ENCODE measurements at regions not wholly inside any gene's neighbourhood (a gene's known extent, or its start where the extent isn't known, plus 50 kb on each side); places are given as distances from the start of the nearest gene placed in this dataset.

DNA sequence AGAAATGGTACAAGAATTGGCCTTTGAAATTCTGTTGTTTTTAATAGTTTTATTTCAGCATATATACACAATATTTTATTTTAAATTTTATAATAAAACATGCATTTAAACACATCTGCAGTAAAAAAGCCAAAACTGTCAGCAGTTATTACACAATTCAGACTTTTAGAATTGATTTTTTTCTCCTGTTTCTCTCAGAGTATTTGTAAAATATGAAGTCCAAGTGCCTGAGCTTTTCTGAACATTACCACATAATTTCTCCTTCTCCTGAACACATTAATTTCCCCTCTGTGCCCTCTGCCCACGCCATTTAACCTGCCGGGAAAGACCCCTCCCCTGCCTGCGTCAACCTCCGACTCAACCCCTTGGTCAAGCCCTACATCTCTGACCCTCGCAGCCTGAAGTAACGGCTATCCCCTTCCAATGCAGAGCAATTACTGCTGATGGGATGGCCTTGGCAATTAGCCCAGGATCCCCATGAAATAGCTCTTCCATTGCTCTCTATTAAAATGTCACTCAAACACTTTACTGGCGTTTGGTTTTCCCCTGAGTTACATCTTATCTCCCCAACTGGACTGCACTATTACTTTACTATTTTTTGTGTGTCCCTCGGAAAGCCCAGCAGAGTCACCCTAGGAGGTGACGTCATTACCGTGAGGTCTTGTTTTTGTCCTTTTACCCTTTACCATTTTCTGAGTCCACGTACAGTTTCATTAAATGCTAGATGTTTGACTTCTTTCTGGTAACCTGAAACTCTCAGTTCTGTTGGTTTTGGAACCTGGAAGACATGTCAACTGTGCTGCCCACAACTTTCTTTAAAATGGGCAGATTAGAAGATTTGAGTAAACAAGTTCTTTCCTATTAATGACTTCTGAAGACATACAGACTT, 146.7 kb upstream of the TAB2 start:
- TF ChIP-seq, protein P1, sequence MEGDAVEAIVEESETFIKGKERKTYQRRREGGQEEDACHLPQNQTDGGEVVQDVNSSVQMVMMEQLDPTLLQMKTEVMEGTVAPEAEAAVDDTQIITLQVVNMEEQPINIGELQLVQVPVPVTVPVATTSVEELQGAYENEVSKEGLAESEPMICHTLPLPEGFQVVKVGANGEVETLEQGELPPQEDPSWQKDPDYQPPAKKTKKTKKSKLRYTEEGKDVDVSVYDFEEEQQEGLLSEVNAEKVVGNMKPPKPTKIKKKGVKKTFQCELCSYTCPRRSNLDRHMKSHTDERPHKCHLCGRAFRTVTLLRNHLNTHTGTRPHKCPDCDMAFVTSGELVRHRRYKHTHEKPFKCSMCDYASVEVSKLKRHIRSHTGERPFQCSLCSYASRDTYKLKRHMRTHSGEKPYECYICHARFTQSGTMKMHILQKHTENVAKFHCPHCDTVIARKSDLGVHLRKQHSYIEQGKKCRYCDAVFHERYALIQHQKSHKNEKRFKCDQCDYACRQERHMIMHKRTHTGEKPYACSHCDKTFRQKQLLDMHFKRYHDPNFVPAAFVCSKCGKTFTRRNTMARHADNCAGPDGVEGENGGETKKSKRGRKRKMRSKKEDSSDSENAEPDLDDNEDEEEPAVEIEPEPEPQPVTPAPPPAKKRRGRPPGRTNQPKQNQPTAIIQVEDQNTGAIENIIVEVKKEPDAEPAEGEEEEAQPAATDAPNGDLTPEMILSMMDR (IDR thresholded peaks at IDR 0.05; ENCODE audit: low read depth, low read length) = no peak
- TF ChIP-seq EZH2phosphoT487 (IDR thresholded peaks at IDR 0.05; ENCODE audit: low read depth) = no peak
- Histone ChIP-seq H3K4me3 (ENCODE audit: low read length) (no peak overlapping the region), H2AFZ (ENCODE audit: low read depth, low read length) (no peak overlapping the region), H3K79me2 (ENCODE audit: low read length) (no peaks in the 10 kb centered on the region), H3K27ac (ENCODE audit: low read length) (no peak overlapping the region), H3K27me3 (ENCODE audit: low read depth, low read length) (no peaks in the 10 kb centered on the region), H3K4me1 (ENCODE audit: low read length) (no peaks in the 10 kb centered on the region), H3K9ac (ENCODE audit: low read length) (no peak overlapping the region), H3K4me2 (ENCODE audit: low read length) (no peak overlapping the region), H3K36me3 (replicated peaks; ENCODE audit: low read depth, low read length) (no peaks in the 10 kb centered on the region), H4K20me1 (ENCODE audit: insufficient read depth, low read length) (no peaks in the 10 kb centered on the region), H3K9me3 (ENCODE audit: insufficient read depth, low read length) (no peaks in the 10 kb centered on the region)

DNA sequence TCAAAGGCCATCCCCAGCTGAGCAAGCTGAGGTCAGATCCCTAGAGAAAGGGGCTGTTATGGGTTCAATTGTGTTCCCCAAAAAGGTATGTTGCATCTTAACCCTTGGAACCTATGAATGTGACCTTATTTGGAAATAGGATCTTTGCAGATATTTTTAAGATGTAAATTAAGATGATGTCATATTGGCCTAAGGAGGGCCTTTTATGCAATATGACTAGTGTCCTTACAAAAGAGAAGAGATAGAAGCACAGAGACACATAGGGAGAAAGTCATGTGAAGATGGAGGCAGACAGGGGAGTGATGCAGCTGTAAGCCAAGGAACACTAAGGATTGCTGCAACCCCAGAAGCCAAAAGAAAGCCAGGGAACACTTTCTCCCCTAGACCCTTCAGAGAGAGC, 144.3 kb upstream of the TAB2 start:
- Histone ChIP-seq H2AFZ (ENCODE audit: low read depth, low read length) (no peak overlapping the region), H3K4me2 (ENCODE audit: low read length) (no peak overlapping the region), H3K79me2 (ENCODE audit: low read length) (no peaks in the 10 kb centered on the region), H3K4me3 (ENCODE audit: low read length) (no peak overlapping the region), H3K27ac (ENCODE audit: low read length) (no peak overlapping the region), H3K9ac (ENCODE audit: low read length) (no peak overlapping the region), H3K4me1 (ENCODE audit: low read length) (no peaks in the 10 kb centered on the region), H3K9me3 (ENCODE audit: insufficient read depth, low read length) (no peaks in the 10 kb centered on the region), H3K27me3 (ENCODE audit: low read depth, low read length) (no peaks in the 10 kb centered on the region), H3K36me3 (replicated peaks; ENCODE audit: low read depth, low read length) (no peaks in the 10 kb centered on the region), H4K20me1 (ENCODE audit: insufficient read depth, low read length) (no peaks in the 10 kb centered on the region)
- TF ChIP-seq, protein P1 (IDR thresholded peaks at IDR 0.05; ENCODE audit: low read depth, low read length) = no peak
- TF ChIP-seq EZH2phosphoT487 (IDR thresholded peaks at IDR 0.05; ENCODE audit: low read depth) = no peak

DNA sequence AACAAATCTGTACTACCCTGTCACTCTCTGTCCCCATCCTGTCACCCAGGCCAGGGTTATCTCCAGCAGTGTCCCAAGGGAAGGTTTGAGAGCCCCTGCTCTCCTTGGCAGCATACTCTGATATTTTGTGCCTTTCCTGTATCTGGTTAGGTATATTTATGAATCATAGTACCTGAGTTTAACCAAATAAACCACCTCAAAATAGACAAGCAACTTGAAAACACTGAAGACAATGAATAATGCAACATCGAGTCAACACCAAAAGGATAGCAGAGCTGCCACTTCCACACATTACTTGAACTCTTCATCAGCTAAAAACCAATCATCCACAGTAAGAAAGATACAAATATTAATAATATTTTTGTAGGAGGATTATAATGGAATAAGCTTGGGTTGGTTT, 142.6 kb upstream of the TAB2 start:
- Histone ChIP-seq H3K4me2 (ENCODE audit: low read length) (no peak overlapping the region), H3K79me2 (ENCODE audit: low read length) (no peaks in the 10 kb centered on the region), H3K9me3 (ENCODE audit: insufficient read depth, low read length) (no peaks in the 10 kb centered on the region), H2AFZ (ENCODE audit: low read depth, low read length) (no peak overlapping the region), H4K20me1 (ENCODE audit: insufficient read depth, low read length) (no peaks in the 10 kb centered on the region), H3K4me3 (ENCODE audit: low read length) (no peak overlapping the region), H3K9ac (ENCODE audit: low read length) (no peak overlapping the region), H3K4me1 (ENCODE audit: low read length) (peaks cover 6% of the 10 kb centered on the region), H3K27ac (ENCODE audit: low read length) (no peak overlapping the region), H3K36me3 (replicated peaks; ENCODE audit: low read depth, low read length) (no peaks in the 10 kb centered on the region), H3K27me3 (ENCODE audit: low read depth, low read length) (no peaks in the 10 kb centered on the region)
- no peak for TF ChIP-seq EZH2phosphoT487 (IDR thresholded peaks at IDR 0.05; ENCODE audit: low read depth)
- TF ChIP-seq, protein P1 (IDR thresholded peaks at IDR 0.05; ENCODE audit: low read depth, low read length) = no peak

DNA sequence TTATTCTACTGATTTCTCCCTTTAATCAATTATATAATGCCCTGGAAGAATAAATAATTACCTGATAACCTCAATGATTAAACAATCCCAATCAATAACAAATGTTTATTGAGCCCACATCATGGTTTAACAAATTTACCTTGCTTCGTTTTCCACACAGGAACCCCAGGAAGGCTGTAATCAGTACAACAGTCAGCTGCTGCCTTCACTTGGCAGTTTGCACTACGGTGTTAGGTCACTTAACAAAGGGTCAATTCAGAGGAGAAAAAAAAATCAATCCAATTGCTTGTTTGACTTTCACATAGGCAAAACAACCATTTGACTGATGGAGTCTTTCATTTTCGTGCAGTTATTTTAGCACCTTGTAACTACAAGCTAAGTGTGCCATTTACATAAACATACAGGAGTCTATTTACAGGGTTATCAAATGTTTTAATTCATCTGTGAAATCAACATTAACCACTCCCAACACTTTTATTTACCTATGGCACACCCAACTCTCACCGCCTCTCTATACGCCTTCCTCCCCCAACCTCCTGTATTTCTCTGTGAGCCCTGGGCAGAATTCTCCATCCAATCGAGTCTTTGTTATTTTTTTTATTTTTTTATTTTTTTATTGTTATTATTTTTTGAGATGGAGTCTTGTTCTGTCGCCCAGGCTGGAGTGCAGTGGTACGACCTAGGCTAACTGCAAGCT, 140.4 kb upstream of the TAB2 start:
- Histone ChIP-seq H3K36me3 (replicated peaks; ENCODE audit: low read depth, low read length) (no peaks in the 10 kb centered on the region), H3K4me1 (ENCODE audit: low read length) (peaks cover 13% of the 10 kb centered on the region), H4K20me1 (ENCODE audit: insufficient read depth, low read length) (no peaks in the 10 kb centered on the region), H3K4me2 (ENCODE audit: low read length) (no peak overlapping the region), H3K27ac (ENCODE audit: low read length) (no peak overlapping the region), H3K27me3 (ENCODE audit: low read depth, low read length) (no peaks in the 10 kb centered on the region), H2AFZ (ENCODE audit: low read depth, low read length) (no peak overlapping the region), H3K9ac (ENCODE audit: low read length) (no peak overlapping the region), H3K9me3 (ENCODE audit: insufficient read depth, low read length) (no peaks in the 10 kb centered on the region), H3K79me2 (ENCODE audit: low read length) (no peaks in the 10 kb centered on the region), H3K4me3 (ENCODE audit: low read length) (no peak overlapping the region)
- TF ChIP-seq, protein P1 (IDR thresholded peaks at IDR 0.05; ENCODE audit: low read depth, low read length) = no peak
- no peak for TF ChIP-seq EZH2phosphoT487 (IDR thresholded peaks at IDR 0.05; ENCODE audit: low read depth)
